ENCODE measurements at regions not wholly inside any gene's neighbourhood (a gene's known extent, or its start where the extent isn't known, plus 50 kb on each side); places are given as distances from the start of the nearest gene placed in this dataset.

- Histone ChIP-seq H3K79me2 (ENCODE audit: low read depth) (no peaks in the 10 kb centered on the region), H3K4me3 (no peak overlapping the region), H3F3A (ENCODE audit: insufficient read depth, low read depth) (no peaks in the 10 kb centered on the region), H3K27me3 (ENCODE audit: insufficient read depth, low read depth) (no peaks in the 10 kb centered on the region; the same call in 1 of the 2 replicates), H3K4me2 (no peak overlapping the region), H4K20me1 (ENCODE audit: insufficient read depth) (no peaks in the 10 kb centered on the region), H3K36me3 (ENCODE audit: low read depth) (no peaks in the 10 kb centered on the region), H3K27ac (no peak overlapping the region), H3K9me3 (ENCODE audit: insufficient read depth, low read depth) (no peaks in the 10 kb centered on the region), H2AFZ (no peak overlapping the region), H3K4me1 (replicated peaks; ENCODE audit: insufficient read depth) (no peaks in the 10 kb centered on the region), H3K9me2 (ENCODE audit: insufficient read depth) (no peaks in the 10 kb centered on the region)
- ChIA-PET POLR2A (ENCODE audit: unreplicated experiment) (no interaction called here), CTCF (no interaction called here)
- intact Hi-C loops (cut with micrococcal nuclease; ENCODE audit: unreplicated experiment) = no loop called here
- no TSS peak for BruUV-seq (replicated peaks)
- no peak for TF ChIP-seq CTCF (conservative IDR thresholded peaks at IDR 0.05)
- no peak for TF ChIP-seq EZH2 (IDR thresholded peaks at IDR 0.05; ENCODE audit: low read depth)
- no peak for DNase-seq
Observed at GRCh38 chrX:142149919-142150318, 55.2 kb downstream of the MAGEC2 start.

- POLR2A ChIA-PET (ENCODE audit: unreplicated experiment) = no interaction called here
- no TSS peak for BruUV-seq (replicated peaks)
- DNase-seq = no peak
Observed at GRCh38 chrX:142134533-142134932, 70.6 kb downstream of the MAGEC2 start.

GRCh38 chrX:142096253-142096652 is 108.8 kb downstream of the MAGEC2 start:
- no peak overlapping the region for H3K4me3 ChIP-seq
- no peak overlapping the region for H2AFZ ChIP-seq
- TF ChIP-seq EZH2 (IDR thresholded peaks at IDR 0.05; ENCODE audit: low read depth) (no peak), CTCF (conservative IDR thresholded peaks at IDR 0.05) (no peak)
- no peak for DNase-seq
- no peaks in the 10 kb centered on the region for H4K20me1 ChIP-seq (ENCODE audit: insufficient read depth)
- H3K4me2 ChIP-seq = no peak overlapping the region
- H3F3A ChIP-seq (ENCODE audit: insufficient read depth, low read depth) = no peaks in the 10 kb centered on the region
- no peaks in the 10 kb centered on the region for H3K9me2 ChIP-seq (ENCODE audit: insufficient read depth)
- no TSS peak for BruUV-seq (replicated peaks)
- H3K27ac ChIP-seq = no peak overlapping the region
- POLR2A ChIA-PET (ENCODE audit: unreplicated experiment) = no interaction called here
- CTCF ChIA-PET = no interaction called here
- H3K79me2 ChIP-seq (ENCODE audit: low read depth) = no peaks in the 10 kb centered on the region
- no peaks in the 10 kb centered on the region for H3K36me3 ChIP-seq (ENCODE audit: low read depth)
- H3K9me3 ChIP-seq (ENCODE audit: insufficient read depth, low read depth) = no peaks in the 10 kb centered on the region; the same call in 1 of the 2 replicates
- intact Hi-C loops (cut with micrococcal nuclease; ENCODE audit: unreplicated experiment) = no loop called here
- H3K4me1 ChIP-seq (replicated peaks; ENCODE audit: insufficient read depth) = no peaks in the 10 kb centered on the region
- H3K27me3 ChIP-seq (ENCODE audit: insufficient read depth, low read depth) = no peaks in the 10 kb centered on the region

More at GRCh38 chrX:142134533-142134932, 70.6 kb downstream of the MAGEC2 start:
- intact Hi-C loops (cut with micrococcal nuclease; ENCODE audit: unreplicated experiment) = no loop called here
- no peak for TF ChIP-seq CTCF (conservative IDR thresholded peaks at IDR 0.05)
- TF ChIP-seq EZH2 (IDR thresholded peaks at IDR 0.05; ENCODE audit: low read depth) = no peak
- Histone ChIP-seq H3K4me3 (no peak overlapping the region), H3K79me2 (ENCODE audit: low read depth) (no peaks in the 10 kb centered on the region), H4K20me1 (ENCODE audit: insufficient read depth) (no peaks in the 10 kb centered on the region), H3K27me3 (ENCODE audit: insufficient read depth, low read depth) (no peaks in the 10 kb centered on the region), H3K9me3 (ENCODE audit: insufficient read depth, low read depth) (peaks cover 3% of the 10 kb centered on the region; the same call in 1 of the 2 replicates), H3K9me2 (ENCODE audit: insufficient read depth) (peaks cover 3% of the 10 kb centered on the region; the same call in 1 of the 2 replicates), H3K36me3 (ENCODE audit: low read depth) (no peaks in the 10 kb centered on the region), H3K4me1 (replicated peaks; ENCODE audit: insufficient read depth) (no peaks in the 10 kb centered on the region), H2AFZ (no peak overlapping the region), H3K27ac (no peak overlapping the region), H3F3A (ENCODE audit: insufficient read depth, low read depth) (no peaks in the 10 kb centered on the region), H3K4me2 (no peak overlapping the region)
- CTCF ChIA-PET = no interaction called here

All from PC-9 (cell line).